Fibroblast of lung (primary cell): ENCODE measurements at regions not wholly inside any gene's neighbourhood (a gene's known extent, or its start where the extent isn't known, plus 50 kb on each side); places are given as distances from the start of the nearest gene placed in this dataset.

Experiments
- DNase-seq, 2 donors: peaks; one replicate each; pipeline versions ENCODE4 v3.0.0 to v3.0.0-alpha.2; 2010; ENCODE audit warnings: low read depth in 2 of 2
- H2AFZ ChIP-seq: 2 replicates; pipeline ENCODE4 v1.5.1; 2012; ENCODE audit warnings: low read length, control low read depth, inconsistent platforms
- H3K27ac ChIP-seq: 2 replicates; pipeline ENCODE4 v1.5.1; 2011; ENCODE audit warnings: low read length, control low read depth; ENCODE audit not compliant: insufficient read depth
- H3K27me3 ChIP-seq: 2 replicates; pipeline ENCODE4 v1.5.1; 2011; ENCODE audit warnings: mild to moderate bottlenecking, low read length; ENCODE audit not compliant: control insufficient read depth, insufficient read depth
- H3K36me3 ChIP-seq: 2 replicates; pipeline ENCODE4 v1.5.1; 2011; ENCODE audit warnings: low read length; ENCODE audit not compliant: control insufficient read depth, insufficient read depth
- H3K4me1 ChIP-seq: 2 replicates; pipeline ENCODE4 v1.5.1; 2011; ENCODE audit warnings: low read length; ENCODE audit not compliant: control insufficient read depth, insufficient read depth; ENCODE audit errors: extremely low read depth
- H3K4me2 ChIP-seq: 2 replicates; pipeline ENCODE4 v1.5.1; 2011; ENCODE audit warnings: low read length, control low read depth; ENCODE audit not compliant: insufficient read depth; ENCODE audit errors: extremely low read depth
- H3K4me3 ChIP-seq, 4 experiments: fragments of 200-600 bp in 1 of 4; sonication (generic) in 1 of 4; replicated peaks in 1 of 4; 2 replicates each; pipeline ENCODE4 v1.5.1; 2011 to 2016; ENCODE audit warnings: low read length in 4 of 4, low read depth in 3 of 4, mild to moderate bottlenecking in 3 of 4, control low read depth in 2 of 4, inconsistent platforms in 1 of 4, mixed read lengths in 1 of 4; ENCODE audit not compliant: insufficient read depth in 1 of 4; ENCODE audit errors: control extremely low read depth in 1 of 4
- H3K79me2 ChIP-seq: 2 replicates; pipeline ENCODE4 v1.5.1; 2012; ENCODE audit warnings: mild to moderate bottlenecking, low read length, inconsistent platforms; ENCODE audit not compliant: control insufficient read depth, insufficient read depth
- H3K9ac ChIP-seq: 2 replicates; pipeline ENCODE4 v1.5.1; 2011; ENCODE audit warnings: mild to moderate bottlenecking, low read length, control low read depth; ENCODE audit not compliant: insufficient read depth
- H3K9me3 ChIP-seq: 2 replicates; pipeline ENCODE4 v1.5.1; 2012; ENCODE audit warnings: low read depth, low read length; ENCODE audit not compliant: control insufficient read depth, insufficient read depth
- H4K20me1 ChIP-seq: 2 replicates; pipeline ENCODE4 v1.5.1; 2011; ENCODE audit warnings: low read length; ENCODE audit not compliant: control insufficient read depth, insufficient read depth; ENCODE audit errors: extremely low read depth
- CTCF ChIP-seq, 2 donors: IDR thresholded peaks in 1 of 2; conservative IDR thresholded peaks in 1 of 2; 1 replicate in 1 of 2; 2 replicates in 1 of 2; pipeline ENCODE4 v1.5.1; 2011 to 2012; ENCODE audit warnings: low read length in 2 of 2, control low read depth in 1 of 2, inconsistent platforms in 1 of 2, low read depth in 1 of 2, mild to moderate bottlenecking in 1 of 2
- EZH2 ChIP-seq: IDR thresholded peaks from 2 replicates; pipeline ENCODE4 v1.5.1; 2012; ENCODE audit warnings: low read length, control low read depth, mild to moderate bottlenecking; ENCODE audit errors: missing control alignments

- Histone ChIP-seq H3K9me3 (no peaks in the 10 kb centered on the region), H2AFZ (no peak overlapping the region), H3K4me2 (no peak overlapping the region), H3K36me3 (no peaks in the 10 kb centered on the region), H3K4me3 (no peak overlapping the region), H3K4me1 (no peaks in the 10 kb centered on the region), H3K79me2 (no peaks in the 10 kb centered on the region), H3K9ac (no peak overlapping the region), H3K27me3 (no peaks in the 10 kb centered on the region), H3K27ac (no peak overlapping the region), H4K20me1 (no peaks in the 10 kb centered on the region)
- DNase-seq, result no peak
- no peak for TF ChIP-seq CTCF (conservative IDR thresholded peaks at IDR 0.05 in 1 of 2, IDR thresholded peaks at IDR 0.05 in 1 of 2; ENCODE audit: low read depth in 1 of 2, low read length in 2 of 2)
Observed at GRCh38 chr16:85257483-85257882, 145.2 kb upstream of the CIBAR2 start.

- Histone ChIP-seq H3K36me3 (no peaks in the 10 kb centered on the region), H3K9ac (no peak overlapping the region), H3K27ac (no peak overlapping the region), H4K20me1 (no peaks in the 10 kb centered on the region), H3K79me2 (no peaks in the 10 kb centered on the region), H3K4me2 (no peak overlapping the region), H3K27me3 (no peaks in the 10 kb centered on the region), H3K4me3 (no peak overlapping the region), H3K4me1 (no peaks in the 10 kb centered on the region), H2AFZ (no peak overlapping the region), H3K9me3 (no peaks in the 10 kb centered on the region)
- TF ChIP-seq EZH2 (no peak), CTCF (conservative IDR thresholded peaks at IDR 0.05 in 1 of 2, IDR thresholded peaks at IDR 0.05 in 1 of 2; ENCODE audit: low read depth in 1 of 2, low read length in 2 of 2) (no peak)
- no peak for DNase-seq
Observed at GRCh38 chr16:85258166-85258565, 145.9 kb upstream of the CIBAR2 start.

GRCh38 chr16:85258629-85259028 is 146.4 kb upstream of the CIBAR2 start:
- TF ChIP-seq CTCF (conservative IDR thresholded peaks at IDR 0.05 in 1 of 2, IDR thresholded peaks at IDR 0.05 in 1 of 2; ENCODE audit: low read depth in 1 of 2, low read length in 2 of 2) (no peak), EZH2 (no peak)
- Histone ChIP-seq H3K36me3 (no peaks in the 10 kb centered on the region), H3K27ac (no peak overlapping the region), H4K20me1 (no peaks in the 10 kb centered on the region), H2AFZ (no peak overlapping the region), H3K4me3 (no peak overlapping the region), H3K4me2 (no peak overlapping the region), H3K9ac (no peak overlapping the region), H3K79me2 (no peaks in the 10 kb centered on the region), H3K27me3 (no peaks in the 10 kb centered on the region), H3K9me3 (no peaks in the 10 kb centered on the region), H3K4me1 (no peaks in the 10 kb centered on the region)
- DNase-seq, result no peak
